RPMI7951 (cell line): ENCODE measurements at regions not wholly inside any gene's neighbourhood (a gene's known extent, or its start where the extent isn't known, plus 50 kb on each side); places are given as distances from the start of the nearest gene placed in this dataset.

Experiments used
- DNase-seq: peaks from one replicate; pipeline ENCODE4 v3.0.0-alpha.2; 2012; ENCODE audit warnings: low read depth

DNA sequence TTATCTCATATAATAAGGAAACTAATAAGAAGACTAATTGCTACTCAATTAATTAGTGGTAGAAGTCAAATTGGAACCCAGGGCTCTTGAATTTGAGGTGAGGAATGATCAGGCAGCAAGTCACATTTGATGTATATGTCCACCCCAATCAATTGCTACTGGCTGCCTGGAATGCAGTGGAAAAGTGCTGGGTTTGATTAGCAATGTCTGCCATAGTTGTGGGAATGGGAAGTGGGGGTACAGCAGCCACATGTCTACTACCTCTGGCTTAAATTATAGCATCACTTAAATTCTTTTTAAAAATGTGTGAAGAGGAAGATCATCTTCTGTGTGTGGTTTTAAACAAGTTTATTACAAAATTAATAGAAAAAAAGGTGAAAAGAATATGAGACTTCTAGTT lies 50.8 kb upstream of the NAV2 start:
- no peak for DNase-seq

DNA sequence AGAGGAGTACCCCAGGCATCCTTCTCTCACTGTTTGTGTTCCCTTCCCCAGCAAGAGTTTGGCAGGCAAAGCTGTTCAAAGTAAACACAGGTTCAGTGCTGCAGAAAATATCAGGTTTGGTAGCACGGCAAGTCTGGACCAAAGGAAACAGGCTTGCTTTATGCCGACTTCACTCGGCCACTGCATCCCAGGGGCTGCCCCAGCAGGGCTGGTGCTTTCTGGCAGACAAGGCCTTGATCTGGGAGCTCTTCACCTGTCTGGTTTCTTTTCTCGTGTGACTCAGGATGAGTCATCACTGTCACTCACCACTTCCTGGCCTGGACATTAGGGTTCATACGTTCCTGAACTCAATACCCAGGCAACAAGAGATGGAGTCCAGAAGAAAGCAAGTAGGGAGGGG lies 52.6 kb upstream of the NAV2 start:
- peak; percentile 93 for DNase-seq

DNA sequence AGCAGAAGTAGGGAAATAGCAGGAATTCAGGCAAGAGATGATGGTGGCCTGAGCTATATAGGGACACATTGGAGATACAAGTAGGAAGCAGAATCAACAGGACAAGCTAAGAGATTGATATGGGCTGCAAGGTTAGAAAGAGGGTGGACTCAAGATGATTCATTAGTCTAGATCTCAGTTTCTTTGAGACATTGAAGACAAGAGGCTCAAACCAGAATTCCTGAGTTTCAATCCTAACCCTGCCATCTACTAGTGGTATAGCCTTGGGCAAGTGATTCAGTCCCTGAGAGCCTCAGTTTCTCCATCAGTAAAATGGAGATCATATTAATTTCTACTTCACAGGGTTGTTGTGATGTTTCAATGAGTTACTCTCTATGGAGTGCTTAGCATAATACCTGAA lies 53.1 kb upstream of the NAV2 start:
- DNase-seq = no peak

DNA sequence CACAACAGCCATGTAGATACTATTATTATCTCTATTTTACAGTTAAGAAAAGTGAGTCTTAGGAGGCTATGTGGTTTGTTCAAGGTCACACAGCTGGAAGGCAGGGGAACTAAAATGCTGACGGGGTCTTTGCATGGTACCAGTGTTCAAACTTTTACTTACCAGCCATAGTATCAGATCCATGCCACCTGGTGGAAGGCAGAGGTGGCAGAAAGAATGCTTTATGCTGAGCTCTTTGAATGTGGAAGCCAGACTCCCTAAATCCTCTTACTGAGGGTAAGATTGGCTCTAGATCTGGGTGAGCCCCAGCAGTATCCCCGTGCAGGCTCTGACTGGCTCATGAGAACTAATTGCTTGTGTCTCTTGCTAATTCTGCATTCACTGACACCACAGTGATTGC lies 54.3 kb upstream of the NAV2 start:
- DNase-seq = no peak

DNA sequence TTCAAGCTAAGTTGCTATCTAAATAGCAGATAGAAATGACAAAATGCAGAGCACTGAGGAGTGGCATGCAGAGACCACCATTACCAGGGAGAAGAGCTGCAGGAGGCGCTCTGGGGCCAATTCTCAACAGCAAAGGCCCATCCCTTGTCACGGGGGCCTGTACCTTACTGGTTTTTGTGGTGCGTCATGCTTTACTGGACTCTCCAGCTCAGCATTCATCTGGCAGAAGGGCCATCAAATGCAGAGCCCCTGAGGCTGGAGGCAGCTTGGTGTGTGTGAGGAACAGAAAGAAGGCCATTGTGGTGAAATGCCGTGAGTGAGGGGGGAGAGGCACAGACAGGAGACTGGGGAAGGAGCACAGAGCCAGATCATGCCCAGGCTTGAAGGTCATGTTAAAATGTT lies 56.5 kb upstream of the NAV2 start:
- peak; percentile 73 for DNase-seq

DNA sequence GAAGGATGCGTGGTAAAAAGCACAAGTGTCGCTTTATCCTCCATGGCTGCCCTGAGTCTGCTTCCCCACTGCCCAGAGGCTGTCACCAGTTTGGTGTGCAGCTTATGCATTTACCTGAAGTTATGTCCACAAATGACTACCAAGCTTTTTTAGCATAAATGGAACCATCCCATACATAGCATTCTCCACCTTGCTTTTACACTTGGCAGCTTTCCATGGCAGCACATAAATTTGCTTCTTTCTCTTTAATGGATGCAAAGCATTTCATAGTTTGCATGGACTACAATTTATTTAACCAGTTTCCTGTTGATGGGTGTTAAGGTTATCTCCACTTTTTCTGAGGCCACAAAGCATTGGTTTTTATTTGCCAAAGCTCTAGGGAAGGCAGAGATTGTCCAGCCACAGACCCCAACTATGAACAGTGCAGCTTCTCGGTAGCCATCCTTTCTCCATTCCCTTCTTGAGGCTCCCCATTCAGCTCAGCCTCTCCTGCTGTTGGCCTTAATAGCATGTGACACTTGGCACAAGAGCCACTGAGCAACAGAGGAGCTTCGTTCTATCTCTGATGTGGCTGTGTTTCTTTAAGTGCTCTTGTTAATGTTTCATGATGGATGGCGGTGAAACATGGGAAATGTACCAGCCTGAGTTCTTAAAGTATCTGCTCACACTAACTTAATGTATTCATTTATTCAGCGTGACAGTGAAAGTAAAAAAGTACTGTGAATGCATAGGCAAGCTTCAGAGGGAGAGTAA lies 59.8 kb upstream of the NAV2 start:
- DNase-seq = no peak

DNA sequence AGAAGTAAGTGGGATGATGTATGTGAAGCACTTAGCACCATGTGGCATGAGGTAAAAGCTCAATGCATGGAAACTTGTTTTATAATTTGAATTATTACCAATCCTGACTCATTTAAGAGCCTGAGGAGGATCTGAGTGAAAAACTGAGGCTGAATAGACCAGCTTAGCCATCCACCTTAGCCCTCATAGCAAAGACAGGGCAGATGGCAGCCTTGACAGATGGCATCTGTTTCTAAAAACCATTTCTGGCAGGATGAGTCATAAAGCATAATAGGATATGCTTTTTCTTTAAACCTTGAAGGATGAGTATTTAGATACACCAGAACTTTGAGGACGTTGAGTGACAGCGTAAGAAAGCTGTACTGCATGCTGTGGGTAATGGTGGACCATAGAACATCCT lies 61.0 kb upstream of the NAV2 start:
- DNase-seq = peak; percentile 62

DNA sequence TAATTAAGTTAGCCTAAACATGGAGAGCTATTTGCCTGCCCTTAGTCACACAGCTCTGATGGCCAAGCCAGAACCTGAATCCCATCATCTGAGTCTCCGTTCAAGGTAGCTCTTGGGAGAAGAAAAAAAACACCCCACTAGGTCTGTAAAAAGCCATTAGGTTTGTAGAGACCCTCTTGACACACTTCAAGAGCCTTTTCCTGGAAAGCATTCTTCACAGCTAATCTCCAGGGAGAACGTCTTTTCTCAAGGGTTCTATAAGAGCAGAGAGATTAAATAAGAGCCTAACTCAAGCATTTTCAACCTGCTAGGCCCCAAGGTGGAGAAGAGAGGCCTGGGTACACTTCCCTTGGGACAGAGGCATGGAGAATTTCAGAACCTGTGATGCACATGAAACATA lies 61.6 kb upstream of the NAV2 start:
- DNase-seq = no peak

DNA sequence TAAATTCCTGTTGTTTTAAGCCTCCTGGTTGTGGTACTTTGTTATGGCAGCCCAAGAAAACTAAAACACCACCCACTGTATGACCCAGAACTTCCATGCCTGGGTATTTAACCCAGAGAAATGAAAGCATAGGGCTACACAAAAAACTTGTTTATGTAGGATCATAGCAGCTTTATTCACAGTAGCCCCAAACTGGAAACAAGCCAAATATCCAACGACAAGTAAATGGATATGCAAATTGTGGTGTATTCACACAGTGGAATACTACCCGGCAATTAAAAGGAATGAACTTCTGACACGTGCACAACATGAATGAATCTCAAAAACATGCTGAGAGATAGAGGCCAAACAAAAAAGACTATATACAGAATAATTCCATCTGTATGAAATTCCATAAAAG lies 62.2 kb upstream of the NAV2 start:
- DNase-seq = no peak

DNA sequence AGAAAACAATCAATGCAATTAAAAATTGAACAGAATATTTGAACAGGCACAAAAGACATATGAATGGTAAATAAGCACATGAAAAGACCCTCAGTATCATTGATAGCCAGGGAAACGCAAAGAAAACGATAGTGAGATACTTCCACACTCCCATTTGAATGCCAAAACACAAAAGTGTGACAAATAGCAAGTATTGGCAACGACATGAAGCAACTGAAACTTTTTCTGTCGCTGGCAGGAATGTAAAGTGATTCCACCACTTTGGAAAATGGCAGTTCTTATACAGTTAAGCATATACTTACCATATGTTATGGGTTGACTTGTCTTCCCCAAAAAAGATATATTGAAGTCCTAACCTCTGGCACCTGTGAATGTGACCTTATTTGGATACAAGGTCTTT lies 62.9 kb upstream of the NAV2 start:
- no peak for DNase-seq

DNA sequence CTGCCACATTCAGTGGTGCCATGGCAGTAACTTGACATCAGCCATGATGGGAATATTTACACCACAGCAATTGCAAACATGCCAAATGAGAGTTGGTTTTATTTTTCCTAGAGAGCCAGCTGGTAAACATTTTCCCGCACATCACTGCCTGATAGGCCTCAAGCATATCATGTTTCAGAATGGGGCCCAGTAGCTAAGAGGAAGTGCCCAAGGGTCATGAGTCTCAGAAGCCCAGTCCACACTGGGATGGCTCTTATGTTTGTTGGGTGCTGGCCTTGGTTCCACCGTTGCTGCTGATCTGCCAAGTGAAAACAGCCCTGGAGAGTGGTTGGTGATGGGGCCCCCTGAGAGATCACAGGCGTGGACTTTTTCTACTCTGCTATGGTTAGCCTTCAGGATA lies 64.3 kb upstream of the NAV2 start:
- DNase-seq = peak; percentile 79

DNA sequence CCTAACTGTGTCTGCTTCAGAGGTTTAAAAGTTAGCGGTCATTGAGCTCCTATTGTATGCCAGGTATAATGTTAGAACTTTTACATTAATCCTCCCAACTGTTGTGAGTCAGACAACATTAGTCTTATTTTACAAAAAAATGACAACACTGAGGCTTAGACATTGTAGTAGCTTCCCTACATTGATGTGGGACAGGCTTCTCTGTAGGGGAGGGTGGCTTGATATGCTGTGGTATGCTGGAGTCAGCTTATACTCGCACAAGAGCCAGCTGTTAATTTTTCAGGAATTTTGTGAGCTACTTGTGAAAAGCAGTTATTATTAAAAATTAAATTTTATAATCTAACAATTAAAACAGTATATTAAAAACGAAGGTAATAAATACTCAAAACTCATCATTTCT lies 64.8 kb upstream of the NAV2 start:
- no peak for DNase-seq

DNA sequence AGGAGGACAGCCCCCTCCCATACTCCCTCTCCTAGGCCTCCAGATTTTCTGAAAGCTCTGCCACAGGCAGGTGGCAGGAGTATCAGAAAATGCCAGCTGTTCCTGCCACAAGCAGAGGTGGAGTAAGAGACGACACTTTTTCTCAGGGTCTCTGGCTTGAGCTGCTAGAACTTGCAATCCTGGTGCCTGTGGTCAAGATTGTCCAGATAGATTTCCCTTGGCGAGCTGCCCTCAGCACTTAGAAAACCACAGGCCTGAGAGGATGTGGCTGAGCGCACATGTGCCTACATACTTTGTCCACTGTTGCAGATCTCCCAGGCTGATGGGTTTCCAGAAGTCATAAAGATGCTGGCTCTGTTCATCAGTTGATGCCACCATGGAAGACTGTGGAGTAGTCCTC lies 65.7 kb upstream of the NAV2 start:
- DNase-seq = peak; percentile 98

DNA sequence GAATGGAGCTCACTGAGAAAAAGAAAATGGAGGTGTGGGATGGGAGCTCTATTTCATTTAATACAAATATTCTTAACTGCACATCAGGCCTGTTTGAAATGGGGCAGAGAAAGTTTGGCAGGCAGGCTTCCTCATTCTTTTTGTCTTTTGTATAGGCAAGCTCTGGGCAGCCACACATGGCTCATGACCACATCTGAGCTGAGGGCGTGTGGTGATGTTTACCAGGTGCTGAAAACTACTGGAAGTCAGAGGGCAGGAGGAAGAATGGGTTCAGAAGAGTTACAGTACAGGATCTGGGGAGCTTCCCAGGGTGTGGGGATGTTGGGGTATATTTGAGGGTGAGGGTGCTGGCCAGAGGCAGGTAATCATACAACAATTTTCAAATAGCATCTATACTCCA lies 66.3 kb upstream of the NAV2 start:
- peak; percentile 63 for DNase-seq

DNA sequence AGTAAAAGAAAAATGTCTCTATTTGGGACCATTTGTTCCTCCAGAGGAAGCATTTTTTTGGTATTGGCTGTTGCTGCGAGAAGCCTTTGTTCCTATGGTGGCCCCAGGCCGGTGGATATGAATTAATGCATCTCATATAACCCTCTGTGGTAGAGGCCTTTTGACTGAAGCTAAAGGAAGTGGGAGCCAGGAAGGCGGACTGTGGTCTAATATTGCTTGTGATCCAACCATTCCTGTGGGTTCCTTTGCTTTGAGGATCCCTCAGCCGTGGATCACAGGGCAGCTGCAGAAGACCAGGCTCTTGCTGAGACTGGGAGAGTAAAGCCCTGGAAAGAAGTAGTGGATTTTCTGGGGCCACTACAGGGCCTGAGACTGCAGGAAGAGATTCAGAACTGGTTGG lies 68.3 kb upstream of the NAV2 start:
- DNase-seq = peak; percentile 54

DNA sequence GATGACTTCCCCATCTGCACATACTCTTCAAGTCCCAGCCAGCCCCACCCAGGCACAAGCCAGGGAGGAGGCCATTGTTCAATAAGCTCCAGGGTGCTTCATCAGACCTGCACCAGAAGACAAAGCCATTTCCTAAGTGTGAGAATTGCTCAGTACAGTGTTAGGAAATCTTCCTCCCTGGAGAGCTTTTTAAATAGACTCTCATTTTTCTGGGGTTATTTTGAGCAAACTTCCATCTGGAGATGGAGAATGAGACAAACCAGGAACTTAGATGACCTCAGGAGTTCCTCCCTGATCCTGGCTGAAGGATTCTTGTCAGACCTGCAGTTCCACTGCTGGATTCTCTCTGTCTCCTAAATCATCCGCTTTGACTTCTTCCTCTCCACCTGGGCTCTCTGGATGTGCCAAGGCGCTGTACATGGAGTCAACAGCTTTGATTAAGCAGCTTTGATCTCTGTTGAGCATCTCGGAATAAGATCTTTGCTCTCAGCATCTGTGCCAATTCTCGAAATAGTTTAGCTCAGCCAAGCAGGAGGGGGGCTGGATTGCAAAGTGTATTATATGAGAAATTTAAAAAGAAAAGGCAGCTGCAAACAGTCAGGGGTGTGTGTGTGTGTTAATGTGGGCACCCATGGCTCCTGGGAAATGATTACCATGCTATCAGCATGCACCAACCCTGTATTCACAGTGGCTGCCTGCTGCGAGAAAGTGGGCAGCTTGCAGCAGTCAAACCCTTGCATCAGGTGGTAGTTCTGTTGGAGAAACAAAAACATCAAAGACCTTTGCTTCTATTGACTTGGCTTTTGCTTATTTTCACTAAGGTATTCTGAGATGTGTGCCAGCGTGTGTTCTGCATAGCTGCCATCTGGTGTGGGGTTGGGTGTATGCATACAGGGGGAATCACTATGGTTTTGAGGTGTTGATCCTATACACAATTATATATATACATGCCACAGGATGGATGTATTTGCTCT lies 70.2 kb upstream of the NAV2 start:
- no peak for DNase-seq

DNA sequence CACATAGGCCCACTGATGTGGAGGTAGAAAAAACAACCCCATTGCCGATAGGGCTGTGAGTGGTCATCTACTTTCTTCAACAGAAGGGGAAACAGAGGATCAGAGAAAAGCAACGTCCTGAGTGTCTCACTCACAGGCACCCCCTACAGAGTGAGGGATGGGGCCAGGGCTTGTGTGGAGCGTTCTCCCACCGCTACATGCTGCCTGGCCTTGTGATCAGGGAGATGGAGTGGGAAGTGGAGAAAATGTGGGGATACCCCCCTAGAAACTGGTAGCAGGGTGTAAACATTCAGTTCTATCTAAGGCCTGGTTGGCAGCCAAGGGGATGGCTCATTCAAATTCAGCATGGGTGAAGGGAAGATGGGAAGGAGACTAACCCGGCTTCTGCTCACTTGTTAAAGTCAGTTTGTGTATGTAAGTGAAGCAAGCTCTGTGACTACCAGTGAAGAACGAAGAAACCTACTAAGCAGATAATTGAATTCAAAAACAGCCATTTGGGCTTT lies 73.0 kb upstream of the NAV2 start:
- no peak for DNase-seq

DNA sequence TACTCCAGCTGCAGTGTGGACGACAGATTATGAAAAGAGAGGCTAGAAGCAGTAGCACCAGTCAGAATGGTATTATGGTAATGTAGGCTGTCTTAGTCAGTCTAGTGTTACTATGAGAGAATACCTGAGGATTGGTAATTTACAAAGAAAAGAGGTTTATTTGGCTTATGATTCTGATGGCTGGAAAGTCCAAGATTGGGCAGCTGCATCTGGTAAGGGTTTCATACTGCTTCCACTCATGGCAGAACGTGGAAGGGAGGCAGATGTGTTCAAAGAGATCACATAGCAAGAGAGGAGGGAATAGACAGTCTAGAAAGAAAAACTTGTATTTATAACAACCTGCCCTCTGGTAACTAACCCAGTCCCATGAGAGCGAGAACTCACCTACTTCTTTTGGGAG lies 77.3 kb upstream of the NAV2 start:
- no peak for DNase-seq

DNA sequence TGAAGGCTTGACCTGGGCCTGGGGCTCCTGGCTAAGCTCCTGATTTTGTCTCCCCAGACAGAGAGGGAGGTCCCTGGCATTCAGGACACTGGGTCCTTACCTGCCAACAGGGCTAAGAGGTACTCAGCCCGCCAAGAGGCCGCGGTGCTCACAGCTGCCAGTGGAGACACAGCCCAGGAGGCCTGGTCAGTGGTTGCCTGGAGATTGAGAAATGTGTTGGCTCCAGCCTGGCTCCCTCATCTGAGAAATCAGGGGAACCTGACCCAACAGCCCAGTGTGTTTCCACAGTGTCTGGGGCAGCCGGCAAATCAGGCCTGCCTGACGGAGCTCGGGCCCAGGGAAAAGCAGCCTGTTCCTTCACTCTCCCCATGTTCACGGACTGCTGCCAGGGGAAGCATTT lies 79.4 kb upstream of the NAV2 start:
- no peak for DNase-seq

DNA sequence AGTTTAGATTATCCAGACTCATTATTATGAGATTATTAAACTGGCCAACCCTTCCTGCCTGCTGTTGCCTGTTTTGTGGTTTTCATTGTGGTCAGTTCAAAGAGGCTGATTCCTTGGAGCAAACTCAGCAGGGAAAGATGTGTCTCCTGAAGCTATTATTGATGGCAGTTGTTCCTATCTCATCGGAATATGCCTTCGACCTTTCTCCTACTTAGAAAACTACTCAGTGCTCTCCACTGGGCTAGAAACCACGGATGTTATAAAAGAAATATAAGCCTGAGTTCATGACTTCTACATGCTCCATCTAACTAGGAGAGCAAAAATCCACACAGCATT lies 80.2 kb upstream of the NAV2 start:
- peak; percentile 85 for DNase-seq

DNA sequence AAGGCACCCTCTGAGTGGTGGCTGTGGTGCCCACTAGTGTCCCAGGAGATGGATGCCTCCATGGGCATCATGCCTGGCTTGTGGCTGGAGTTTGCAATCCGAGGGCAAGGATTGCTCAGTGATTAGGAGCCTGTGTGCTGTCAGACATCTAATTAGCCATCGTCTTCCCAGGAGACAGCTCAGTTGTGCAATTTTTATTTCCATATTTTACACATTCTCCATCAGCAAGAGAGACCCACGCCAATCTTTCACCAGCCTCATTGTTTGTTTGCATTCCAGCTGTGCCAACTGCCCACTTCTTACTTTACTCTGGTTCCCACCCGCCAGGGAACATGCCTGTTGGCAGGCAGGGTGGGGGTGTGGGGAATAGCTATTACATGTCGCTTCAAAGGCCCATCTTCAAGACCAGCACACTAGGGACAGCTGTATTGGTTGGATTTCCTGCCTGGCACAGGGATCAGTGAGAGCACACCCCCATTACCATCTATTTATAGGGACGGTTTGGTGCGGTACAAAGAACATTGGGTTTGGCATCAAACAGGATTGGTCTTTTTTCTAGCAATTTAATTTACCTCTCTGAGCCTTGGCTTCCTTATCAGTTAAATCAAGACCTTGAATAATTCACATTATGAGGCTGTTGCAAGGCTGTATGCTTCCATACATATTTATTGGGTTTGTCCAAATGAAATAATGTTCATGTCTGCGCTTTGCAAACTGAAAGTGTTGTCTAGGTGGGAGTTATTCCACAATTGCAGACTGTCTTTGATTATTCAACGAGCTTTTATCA lies 80.7 kb upstream of the NAV2 start:
- DNase-seq = peak; percentile 69

DNA sequence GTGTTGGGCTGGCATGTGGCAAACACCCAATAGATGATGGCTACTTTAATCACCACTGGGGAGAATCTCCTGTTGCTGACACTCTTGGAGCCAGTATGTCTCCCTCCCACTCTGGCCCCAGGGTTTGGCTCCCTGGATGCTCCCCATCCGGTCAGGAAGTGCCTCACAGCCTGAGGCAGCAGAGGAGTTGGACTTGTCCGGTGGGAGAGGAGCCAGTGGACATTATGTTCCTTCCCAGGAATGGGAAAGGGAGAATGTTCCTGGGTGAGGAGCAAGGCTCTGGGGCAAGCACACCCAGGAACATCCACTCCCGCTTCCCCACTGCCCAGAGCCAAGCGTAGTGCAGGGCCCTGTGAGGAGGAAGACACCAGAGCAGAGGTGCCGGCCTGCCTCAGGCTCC lies 84.6 kb upstream of the NAV2 start:
- peak; percentile 97 for DNase-seq
